ENCODE measurements at regions not wholly inside any gene's neighbourhood (a gene's known extent, or its start where the extent isn't known, plus 50 kb on each side); places are given as distances from the start of the nearest gene placed in this dataset.

- TF ChIP-seq, protein P1, sequence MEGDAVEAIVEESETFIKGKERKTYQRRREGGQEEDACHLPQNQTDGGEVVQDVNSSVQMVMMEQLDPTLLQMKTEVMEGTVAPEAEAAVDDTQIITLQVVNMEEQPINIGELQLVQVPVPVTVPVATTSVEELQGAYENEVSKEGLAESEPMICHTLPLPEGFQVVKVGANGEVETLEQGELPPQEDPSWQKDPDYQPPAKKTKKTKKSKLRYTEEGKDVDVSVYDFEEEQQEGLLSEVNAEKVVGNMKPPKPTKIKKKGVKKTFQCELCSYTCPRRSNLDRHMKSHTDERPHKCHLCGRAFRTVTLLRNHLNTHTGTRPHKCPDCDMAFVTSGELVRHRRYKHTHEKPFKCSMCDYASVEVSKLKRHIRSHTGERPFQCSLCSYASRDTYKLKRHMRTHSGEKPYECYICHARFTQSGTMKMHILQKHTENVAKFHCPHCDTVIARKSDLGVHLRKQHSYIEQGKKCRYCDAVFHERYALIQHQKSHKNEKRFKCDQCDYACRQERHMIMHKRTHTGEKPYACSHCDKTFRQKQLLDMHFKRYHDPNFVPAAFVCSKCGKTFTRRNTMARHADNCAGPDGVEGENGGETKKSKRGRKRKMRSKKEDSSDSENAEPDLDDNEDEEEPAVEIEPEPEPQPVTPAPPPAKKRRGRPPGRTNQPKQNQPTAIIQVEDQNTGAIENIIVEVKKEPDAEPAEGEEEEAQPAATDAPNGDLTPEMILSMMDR (IDR thresholded peaks at IDR 0.05; ENCODE audit: low read depth, low read length, poor library complexity, severe bottlenecking) = no peak
- TF ChIP-seq EZH2phosphoT487 (IDR thresholded peaks at IDR 0.05; ENCODE audit: borderline replicate concordance, low read length) = no peak
Measured at GRCh38 chr9:71271602-71272001, 150.2 kb upstream of the TRPM3 start.
